HG03432 (cell line): ENCODE measurements at regions not wholly inside any gene's neighbourhood (a gene's known extent, or its start where the extent isn't known, plus 50 kb on each side); places are given as distances from the start of the nearest gene placed in this dataset.

Experiments
- ATAC-seq: cut with Tn5 transposase; IDR thresholded peaks from one replicate; pipeline ENCODE4 v1.9.1; 2021; ENCODE audit warnings: mild to moderate bottlenecking, moderate library complexity; ENCODE audit not compliant: unreplicated experiment

GRCh38 chr5:165642366-165642765, 2136.9 kb downstream of the MAT2B start:
- no peak for ATAC-seq

GRCh38 chr5:165665735-165666400, 2160.4 kb downstream of the MAT2B start:
- no peak for ATAC-seq

GRCh38 chr5:165673499-165673898, 2168.1 kb downstream of the MAT2B start:
- no peak for ATAC-seq

- no peak for ATAC-seq
Measured at GRCh38 chr5:165695796-165696195, 2190.4 kb downstream of the MAT2B start.

- no peak for ATAC-seq
Measured at GRCh38 chr5:165705960-165706359, 2200.5 kb downstream of the MAT2B start.

GRCh38 chr5:165712011-165712410, 2206.6 kb downstream of the MAT2B start:
- no peak for ATAC-seq

GRCh38 chr5:165714598-165714997, 2209.2 kb downstream of the MAT2B start:
- no peak for ATAC-seq

- ATAC-seq = no peak
Measured at GRCh38 chr5:165720901-165721300, 2215.5 kb downstream of the MAT2B start.

- no peak for ATAC-seq
Measured at GRCh38 chr5:165722401-165722800, 2217.0 kb downstream of the MAT2B start.

GRCh38 chr5:165723931-165724330, 2218.5 kb downstream of the MAT2B start:
- ATAC-seq = no peak

- no peak for ATAC-seq
Measured at GRCh38 chr5:165728425-165728824, 2223.0 kb downstream of the MAT2B start.

GRCh38 chr5:165735388-165735787, 2230.0 kb downstream of the MAT2B start:
- no peak for ATAC-seq

GRCh38 chr5:165739079-165739741, 2233.8 kb downstream of the MAT2B start:
- no peak for ATAC-seq

- no peak for ATAC-seq
Measured at GRCh38 chr5:165757791-165758190, 2252.4 kb downstream of the MAT2B start.

GRCh38 chr5:165775111-165775510, 2269.7 kb downstream of the MAT2B start:
- no peak for ATAC-seq

- no peak for ATAC-seq
Measured at GRCh38 chr5:165779505-165779904, 2274.1 kb downstream of the MAT2B start.

GRCh38 chr5:165780901-165781300, 2275.5 kb downstream of the MAT2B start:
- no peak for ATAC-seq

- ATAC-seq = no peak
Measured at GRCh38 chr5:165781738-165782137, 2276.3 kb downstream of the MAT2B start.

GRCh38 chr5:165783024-165783423, 2277.6 kb downstream of the MAT2B start:
- ATAC-seq = no peak

- ATAC-seq = no peak
Measured at GRCh38 chr5:165786073-165786472, 2280.7 kb downstream of the MAT2B start.

GRCh38 chr5:165795073-165795472, 2289.7 kb downstream of the MAT2B start:
- ATAC-seq = no peak

- no peak for ATAC-seq
Measured at GRCh38 chr5:165805756-165806155, 2300.3 kb downstream of the MAT2B start.

GRCh38 chr5:165808335-165808734, 2302.9 kb downstream of the MAT2B start:
- ATAC-seq = no peak
